ENCODE measurements at regions not wholly inside any gene's neighbourhood (a gene's known extent, or its start where the extent isn't known, plus 50 kb on each side); places are given as distances from the start of the nearest gene placed in this dataset.
"Not testable (repeated sequence)": the region's sequence is repeated elsewhere in the genome, so short reads cannot be mapped to it uniquely, and the experiment has no call there.

DNA sequence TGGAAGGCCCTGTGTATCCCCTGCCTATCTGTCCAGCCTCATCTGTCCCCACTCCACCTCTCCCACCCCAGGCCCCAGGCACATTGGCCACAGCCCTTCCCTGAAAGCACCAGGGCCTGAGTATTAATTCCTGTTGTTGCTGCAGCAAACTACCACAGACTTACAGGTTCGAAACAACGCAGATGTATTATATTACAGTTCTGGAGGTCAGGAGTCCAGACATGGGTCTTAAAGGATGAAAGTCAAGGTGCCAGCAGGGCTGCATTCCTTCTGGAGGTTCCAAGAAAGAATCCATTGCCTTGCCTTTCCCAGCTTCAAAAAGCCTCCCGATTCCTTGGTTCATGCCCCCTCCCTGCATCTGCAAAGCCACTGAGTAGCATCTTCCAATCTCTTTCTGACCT lies 78.7 kb upstream of the LAPTM4A start:
- DNase-seq, result no peak

DNA sequence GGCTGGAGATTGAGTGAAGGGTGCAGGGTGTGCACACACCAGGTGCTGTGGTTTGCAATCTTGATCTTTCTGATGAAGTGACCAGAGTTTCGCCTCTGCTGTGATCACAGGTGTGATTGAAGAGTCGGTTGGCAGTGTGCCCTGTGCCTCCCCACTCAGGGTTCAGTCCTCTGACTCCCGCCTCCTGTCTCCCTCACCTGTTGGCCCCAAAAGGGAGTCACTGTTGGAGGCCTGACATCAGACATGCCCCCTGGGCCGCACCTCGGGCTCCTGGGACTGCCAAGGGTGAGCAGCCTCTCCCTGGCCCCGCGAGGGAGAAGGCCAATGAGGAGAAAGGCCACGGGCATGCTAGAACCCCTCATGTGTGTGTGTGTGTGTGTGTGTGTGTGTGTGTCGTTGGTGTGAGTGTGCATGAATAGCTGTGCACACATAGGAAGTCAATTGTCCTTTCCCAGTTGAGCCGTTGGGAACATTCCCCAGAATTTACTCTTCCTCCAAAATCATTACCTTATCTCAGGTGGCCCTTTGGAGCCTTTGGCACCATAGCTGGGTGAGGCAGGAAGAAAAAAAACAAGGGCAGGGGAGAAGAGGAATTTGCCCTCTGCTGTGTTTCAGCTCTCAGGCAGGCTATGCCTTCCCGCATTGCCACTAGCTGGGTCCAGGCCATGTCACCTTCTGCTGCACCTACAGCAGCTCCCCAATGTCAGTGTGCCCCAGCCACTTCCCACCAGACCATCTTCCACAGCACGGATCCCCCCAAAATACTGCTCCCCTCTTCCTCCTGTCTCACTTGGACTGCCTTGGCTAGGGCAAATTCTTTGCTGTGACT lies 78.1 kb upstream of the LAPTM4A start:
- DNase-seq, result no peak

DNA sequence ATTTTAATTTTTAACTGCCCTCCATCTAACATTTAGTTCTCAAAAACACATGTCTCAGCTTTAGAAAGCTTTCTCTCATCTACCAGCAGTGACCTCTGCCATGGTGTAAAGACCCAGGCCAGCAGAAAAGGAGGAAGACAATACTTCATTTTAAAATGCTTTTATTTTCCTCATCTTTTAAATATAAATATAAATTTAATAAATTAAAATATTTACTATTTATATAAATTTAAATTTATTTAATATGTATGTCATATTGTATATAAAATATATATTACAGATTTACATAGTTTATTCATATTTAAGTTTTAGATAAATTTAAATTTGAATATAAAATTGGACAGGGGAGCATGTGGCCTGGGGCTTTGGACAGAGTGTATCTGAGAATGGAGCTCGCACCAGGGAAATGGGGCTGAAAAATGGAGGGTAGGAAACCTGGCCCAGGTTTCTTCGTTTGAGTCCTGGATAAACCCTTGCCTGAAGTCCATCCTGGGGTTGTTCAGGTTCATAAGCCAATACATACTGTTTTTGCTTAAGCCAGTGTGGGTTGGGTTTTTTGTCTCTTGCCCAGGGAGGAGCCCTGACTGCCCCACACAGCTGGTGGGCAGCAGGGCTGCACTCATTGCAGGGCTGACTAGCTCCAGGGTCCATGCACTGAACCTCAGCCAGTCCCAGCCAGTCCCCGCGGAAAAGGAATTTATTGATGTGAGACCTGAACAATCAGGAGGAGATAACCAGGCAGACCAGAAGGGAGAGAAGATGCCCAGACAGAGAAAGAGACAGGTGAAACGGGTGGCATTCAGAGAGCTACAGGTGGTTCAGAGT lies 77.3 kb upstream of the LAPTM4A start:
- no peak for DNase-seq

DNA sequence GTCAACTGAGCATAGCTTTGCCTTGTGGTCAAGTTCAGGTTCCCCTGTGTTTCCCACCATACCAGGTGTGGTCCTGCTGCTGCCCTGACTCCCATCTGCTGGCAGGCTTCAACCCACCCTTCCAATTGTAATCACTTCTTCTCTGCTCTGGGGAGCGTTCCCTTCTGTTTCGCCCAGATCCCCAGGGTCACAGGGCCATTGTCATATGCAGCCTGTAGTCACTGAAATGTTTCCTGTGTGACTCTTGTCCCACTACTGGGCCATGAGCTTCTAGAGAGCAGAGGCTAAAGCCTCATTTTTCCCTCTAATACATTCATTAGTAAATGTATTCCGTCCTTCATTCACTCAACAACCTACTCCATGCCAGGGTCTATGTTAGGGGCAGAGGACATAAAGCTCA lies 75.0 kb upstream of the LAPTM4A start:
- DNase-seq, result no peak

- no peak for DNase-seq
These were observed 74.6 kb upstream of the LAPTM4A start for GRCh38 chr2:20126040-20126439.

- no peak for DNase-seq
These were observed 74.2 kb upstream of the LAPTM4A start for GRCh38 chr2:20125616-20126015.

DNA sequence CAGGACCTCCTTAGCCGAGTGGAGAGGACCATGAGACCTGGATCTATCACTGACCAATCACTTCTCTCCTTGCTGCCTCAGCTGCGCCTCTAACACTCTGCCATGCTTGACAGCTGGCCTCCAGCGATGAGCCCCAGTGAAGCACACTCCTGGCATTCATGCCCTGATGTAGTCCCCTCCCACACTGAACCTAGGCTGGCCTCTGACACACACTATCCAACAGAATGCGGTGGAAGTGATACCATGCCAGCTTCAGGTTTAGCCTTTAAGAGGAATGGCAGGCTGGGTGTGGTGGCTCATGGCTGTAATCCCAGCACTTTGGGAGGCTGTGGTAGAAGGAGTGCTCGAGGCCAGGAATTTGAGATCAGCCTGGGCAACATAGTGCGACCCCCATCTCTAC lies 73.7 kb upstream of the LAPTM4A start:
- DNase-seq, result no peak

GRCh38 chr2:20123871-20124594 lies 72.6 kb upstream of the LAPTM4A start:
- no peak for DNase-seq

DNA sequence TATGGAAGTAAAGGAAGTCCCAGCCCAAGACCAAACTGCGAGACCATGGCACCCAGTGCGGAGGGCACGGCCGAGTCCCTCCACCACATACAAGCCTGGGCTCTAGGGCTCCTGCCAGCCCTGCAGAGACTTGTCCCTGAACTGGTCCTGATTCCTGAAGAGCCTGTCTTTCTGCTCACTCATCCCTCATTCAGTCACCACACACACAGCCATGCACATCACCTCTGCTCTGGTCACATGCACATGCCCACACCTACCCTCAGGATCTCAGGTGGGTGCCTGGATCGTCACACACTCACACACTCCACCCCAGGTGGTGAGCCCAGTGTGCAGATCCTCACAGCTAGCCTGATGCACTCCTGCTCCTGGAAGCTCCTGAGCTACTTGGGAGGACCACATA lies 71.4 kb upstream of the LAPTM4A start:
- no peak for DNase-seq

- DNase-seq, result no peak
These were observed 69.4 kb upstream of the LAPTM4A start for GRCh38 chr2:20120569-20121416.

DNA sequence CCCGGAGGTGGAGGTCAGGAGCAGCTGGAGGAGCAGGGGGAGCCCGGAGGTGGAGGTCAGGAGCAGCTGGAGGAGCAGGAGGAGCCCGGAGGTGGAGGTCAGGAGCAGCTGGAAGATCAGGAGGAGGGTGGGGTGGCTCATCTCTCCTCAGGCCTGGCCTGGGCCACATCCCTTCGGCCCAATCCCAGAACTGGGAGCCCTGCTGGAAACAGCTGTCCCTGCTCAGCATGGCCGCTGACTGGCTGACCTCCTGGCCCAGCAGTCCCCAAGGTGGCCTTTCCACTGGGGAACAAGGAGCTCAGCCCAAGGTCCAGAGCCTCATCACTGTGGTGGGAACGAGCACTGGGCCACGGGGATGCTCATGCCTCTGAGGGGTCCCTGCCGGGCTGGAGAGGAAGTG lies 66.6 kb upstream of the LAPTM4A start:
- DNase-seq, result no peak

- DNase-seq, result no peak
These were observed 64.5 kb upstream of the LAPTM4A start for GRCh38 chr2:20115902-20116301.

DNA sequence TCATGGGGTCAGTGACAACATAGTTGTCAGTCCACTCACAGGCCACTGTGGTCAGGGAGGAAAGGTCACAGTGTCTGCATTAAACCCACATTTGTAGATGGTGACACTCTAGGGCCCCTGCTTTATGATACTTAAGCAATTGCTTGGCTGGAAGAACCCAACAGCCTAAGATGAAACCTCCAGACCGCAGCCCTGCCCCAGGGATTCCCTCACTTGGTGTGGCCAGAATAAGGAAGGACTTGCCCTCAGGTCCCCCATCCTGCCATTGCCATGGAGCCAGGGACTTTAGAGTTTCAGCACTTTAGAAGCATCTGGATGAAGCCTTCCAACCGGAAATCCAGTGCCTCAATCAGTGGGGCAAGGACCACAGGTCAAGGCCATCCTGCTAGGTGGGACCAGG lies 63.9 kb upstream of the LAPTM4A start:
- DNase-seq, result no peak

DNA sequence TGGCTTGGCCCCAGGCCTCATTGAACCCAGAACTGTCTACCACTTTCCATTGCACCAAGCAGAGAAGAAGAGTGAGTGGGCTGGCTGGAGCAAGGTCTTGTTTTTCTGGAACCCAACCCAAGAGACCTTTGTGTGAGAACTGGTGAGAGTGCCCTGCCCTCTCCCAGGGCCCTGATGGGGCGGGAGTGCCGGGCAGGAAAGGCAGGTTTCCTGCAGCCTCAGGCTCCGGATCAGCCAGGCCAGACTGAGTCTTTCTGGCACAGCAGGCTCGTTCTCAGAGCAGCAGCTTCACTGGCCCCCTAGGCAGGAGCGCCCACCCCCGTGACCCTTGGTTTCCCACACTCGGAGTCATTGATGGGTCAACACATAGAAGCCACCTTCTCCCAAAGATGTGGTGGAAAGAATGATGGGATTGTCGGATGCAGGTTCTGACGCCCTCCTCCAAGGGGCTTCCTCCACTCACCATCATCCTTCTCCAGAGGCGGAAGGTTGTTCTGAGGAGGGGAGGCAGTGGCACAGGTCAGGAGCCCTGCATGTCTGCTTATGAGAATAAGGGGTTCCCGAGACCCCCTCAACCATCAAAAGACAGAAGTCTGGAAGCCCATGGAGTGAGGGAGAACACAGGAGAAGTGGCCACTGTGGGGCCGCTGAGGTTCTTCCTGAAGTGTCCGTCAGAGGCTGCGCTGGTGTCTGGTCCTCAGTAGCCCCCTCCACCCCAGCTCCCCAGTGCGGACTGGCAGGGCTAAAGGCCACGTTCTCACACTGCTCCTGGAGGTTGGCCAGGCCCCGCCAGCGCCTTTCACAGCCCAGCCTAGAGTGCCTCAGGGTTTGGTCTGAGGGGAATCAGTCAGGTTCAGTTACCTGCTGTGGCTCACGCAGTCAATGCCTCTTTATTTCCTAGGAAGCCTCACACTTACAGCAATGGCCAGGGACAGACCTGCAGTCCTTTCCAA lies 62.8 kb upstream of the LAPTM4A start:
- no peak for DNase-seq

DNA sequence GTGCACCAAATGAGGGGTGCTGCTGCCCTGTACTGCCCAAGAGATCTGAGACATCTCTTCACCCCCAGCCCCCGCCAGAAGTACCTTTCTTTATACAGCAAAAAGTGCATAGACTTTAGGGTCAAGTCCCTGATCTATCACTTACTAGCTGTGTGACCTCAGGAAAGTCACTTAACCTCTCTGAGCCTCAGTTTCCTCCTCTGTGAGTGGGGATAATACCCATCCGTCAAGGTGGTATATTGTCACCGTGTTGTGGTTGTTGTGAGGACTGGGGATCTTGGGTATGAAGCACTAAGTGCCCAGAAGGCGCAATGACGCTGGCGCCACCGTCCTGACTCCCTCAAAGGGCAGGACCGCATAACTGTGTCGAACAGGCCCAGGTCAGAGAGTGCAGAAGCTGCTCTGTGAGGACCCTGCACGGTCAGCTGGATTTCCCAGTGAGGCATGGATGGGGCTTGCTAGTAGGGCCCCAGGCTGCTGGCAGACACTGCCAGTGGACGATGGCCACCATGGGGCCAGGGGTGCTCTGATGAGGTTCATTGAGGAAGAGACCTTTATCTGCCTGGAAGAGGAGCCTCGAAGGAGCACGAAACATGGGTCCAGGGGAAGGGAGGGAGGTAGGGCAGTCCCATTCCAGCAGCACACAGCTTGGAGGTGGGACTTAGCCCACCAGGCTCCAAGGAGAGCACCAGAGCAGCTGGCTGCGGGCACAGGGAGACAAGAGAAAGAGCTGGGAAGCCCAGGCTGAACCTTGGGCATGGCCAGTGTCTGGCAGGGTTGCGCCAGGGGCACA lies 61.8 kb upstream of the LAPTM4A start:
- DNase-seq, result no peak

DNA sequence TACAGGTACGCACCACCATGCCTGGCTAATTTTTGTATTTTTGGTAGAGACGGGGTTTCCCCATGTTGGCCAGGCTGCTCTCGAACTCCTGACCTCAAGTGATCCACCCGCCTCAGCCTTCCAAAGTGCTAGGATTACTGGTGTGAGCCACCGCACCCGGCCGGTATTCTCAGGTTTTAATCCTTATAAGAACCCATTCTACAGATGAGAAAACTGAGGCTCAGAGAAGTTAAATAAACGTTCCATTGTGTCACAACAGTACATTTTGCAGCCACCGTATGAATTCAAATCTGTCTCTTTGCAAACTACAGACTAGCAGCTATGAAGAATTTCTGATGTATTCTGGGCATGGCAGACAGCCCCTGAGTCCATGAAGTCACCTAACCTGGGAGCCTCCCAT lies 60.9 kb upstream of the LAPTM4A start:
- DNase-seq, result not testable (repeated sequence)

GRCh38 chr2:20111311-20112131 lies 60.1 kb upstream of the LAPTM4A start:
- DNase-seq, result no peak

DNA sequence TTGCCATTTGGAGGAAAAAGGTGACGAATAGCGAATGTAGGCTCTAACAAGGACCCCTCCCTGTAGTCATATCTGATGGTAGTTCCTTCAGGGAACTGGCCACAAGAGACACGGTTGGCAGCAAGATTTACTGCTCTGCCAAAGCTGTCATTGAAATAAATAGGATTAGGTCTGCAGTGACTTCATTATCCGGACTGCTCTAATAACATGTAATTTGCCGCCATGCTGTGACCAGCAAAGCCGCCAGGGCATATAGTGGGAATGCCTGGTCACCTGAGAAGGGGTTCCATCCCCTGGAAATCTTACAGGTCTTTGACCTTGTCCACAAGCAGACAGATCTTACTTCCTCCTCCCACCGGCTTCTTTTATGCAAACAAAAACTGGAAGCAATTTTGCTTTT lies 59.4 kb upstream of the LAPTM4A start:
- no peak for DNase-seq

GRCh38 chr2:20110383-20110782 lies 59.0 kb upstream of the LAPTM4A start:
- no peak for DNase-seq

Measured in CD4-positive, alpha-beta T cell treated with Interleukin-4 for 4 hours (primary cell).